Cardiac muscle cell (in vitro differentiated cells and primary cell): ENCODE measurements at regions not wholly inside any gene's neighbourhood (a gene's known extent, or its start where the extent isn't known, plus 50 kb on each side); places are given as distances from the start of the nearest gene placed in this dataset.

Experiments used
- DNase-seq, 2 donors: peaks; one replicate each; pipeline versions ENCODE4 v3.0.0 to v3.0.0-alpha.2; 2010 to 2017; ENCODE audit warnings: low read depth in 1 of 2, low spot score in 1 of 2
- H3K27ac ChIP-seq: fragments of 200-600 bp; sonication (generic); 2 replicates; pipeline ENCODE4 v1.5.1; 2016
- H3K27me3 ChIP-seq: fragments of 200-600 bp; sonication (generic); 2 replicates; pipeline ENCODE4 v1.6.0; 2016; ENCODE audit warnings: control low read depth
- H3K36me3 ChIP-seq: fragments of 200-600 bp; sonication (generic); 2 replicates; pipeline ENCODE4 v1.5.1; 2016; ENCODE audit warnings: control low read depth
- H3K4me1 ChIP-seq: fragments of 200-600 bp; sonication (generic); 2 replicates; pipeline ENCODE4 v1.8.1; 2017; ENCODE audit warnings: low read depth, mild to moderate bottlenecking, mixed run types
- H3K4me3 ChIP-seq: fragments of 200-600 bp; sonication (generic); 2 replicates; pipeline ENCODE4 v1.5.1; 2016; ENCODE audit warnings: mild to moderate bottlenecking
- H3K9me3 ChIP-seq: fragments of 200-600 bp; sonication (generic); 2 replicates; pipeline ENCODE4 v1.5.1; 2017; ENCODE audit warnings: low read depth, mild to moderate bottlenecking, control low read depth
- TF ChIP-seq, protein P1 (sequence below): IDR thresholded peaks from 2 replicates; pipeline ENCODE4 v1.5.1; 2012; ENCODE audit warnings: low read depth, mild to moderate bottlenecking, low read length

DNA sequence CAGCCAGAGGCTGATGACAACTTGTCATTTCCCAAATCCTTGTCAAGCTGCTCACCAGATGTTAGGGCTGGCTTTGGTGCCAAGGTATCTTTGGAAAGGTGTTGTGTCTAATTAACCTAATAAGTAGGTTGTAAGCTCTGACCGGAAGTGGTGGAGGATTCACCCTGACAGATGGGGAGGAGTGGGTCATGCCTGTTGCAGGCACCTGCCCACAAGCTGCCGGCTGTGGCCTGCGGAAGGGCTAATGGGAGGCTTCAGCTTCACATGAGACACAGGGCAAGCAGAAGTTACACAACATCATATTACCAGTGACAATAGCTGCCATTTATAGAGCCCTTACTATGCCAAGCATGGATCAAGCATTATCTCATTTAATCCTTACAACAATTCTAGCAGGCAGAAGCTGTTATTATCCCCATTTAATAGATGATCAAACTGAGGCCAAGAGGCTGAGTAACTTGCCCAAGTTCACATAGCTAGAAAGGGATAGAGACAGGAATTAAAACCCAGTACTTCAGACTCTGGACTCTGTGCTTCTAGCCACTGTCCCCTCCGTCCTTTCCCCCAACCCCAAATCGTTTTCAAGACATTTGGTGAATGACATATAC is 63.1 kb upstream of the DUSP5 start:
- Histone ChIP-seq H3K27ac (no peak overlapping the region), H3K27me3 (no peaks in the 10 kb centered on the region), H3K4me1 (no peaks in the 10 kb centered on the region), H3K36me3 (no peaks in the 10 kb centered on the region), H3K4me3 (no peak overlapping the region), H3K9me3 (no peaks in the 10 kb centered on the region)
- TF ChIP-seq, protein P1, sequence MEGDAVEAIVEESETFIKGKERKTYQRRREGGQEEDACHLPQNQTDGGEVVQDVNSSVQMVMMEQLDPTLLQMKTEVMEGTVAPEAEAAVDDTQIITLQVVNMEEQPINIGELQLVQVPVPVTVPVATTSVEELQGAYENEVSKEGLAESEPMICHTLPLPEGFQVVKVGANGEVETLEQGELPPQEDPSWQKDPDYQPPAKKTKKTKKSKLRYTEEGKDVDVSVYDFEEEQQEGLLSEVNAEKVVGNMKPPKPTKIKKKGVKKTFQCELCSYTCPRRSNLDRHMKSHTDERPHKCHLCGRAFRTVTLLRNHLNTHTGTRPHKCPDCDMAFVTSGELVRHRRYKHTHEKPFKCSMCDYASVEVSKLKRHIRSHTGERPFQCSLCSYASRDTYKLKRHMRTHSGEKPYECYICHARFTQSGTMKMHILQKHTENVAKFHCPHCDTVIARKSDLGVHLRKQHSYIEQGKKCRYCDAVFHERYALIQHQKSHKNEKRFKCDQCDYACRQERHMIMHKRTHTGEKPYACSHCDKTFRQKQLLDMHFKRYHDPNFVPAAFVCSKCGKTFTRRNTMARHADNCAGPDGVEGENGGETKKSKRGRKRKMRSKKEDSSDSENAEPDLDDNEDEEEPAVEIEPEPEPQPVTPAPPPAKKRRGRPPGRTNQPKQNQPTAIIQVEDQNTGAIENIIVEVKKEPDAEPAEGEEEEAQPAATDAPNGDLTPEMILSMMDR = no peak
- no peak for DNase-seq

GRCh38 chr10:110436554-110437350 is 61.0 kb upstream of the DUSP5 start:
- Histone ChIP-seq H3K27me3 (no peaks in the 10 kb centered on the region), H3K36me3 (no peaks in the 10 kb centered on the region), H3K4me1 (peaks cover 3% of the 10 kb centered on the region), H3K27ac (no peak overlapping the region), H3K9me3 (no peaks in the 10 kb centered on the region), H3K4me3 (no peak overlapping the region)
- TF ChIP-seq, protein P1 = no peak
- no peak for DNase-seq

DNA sequence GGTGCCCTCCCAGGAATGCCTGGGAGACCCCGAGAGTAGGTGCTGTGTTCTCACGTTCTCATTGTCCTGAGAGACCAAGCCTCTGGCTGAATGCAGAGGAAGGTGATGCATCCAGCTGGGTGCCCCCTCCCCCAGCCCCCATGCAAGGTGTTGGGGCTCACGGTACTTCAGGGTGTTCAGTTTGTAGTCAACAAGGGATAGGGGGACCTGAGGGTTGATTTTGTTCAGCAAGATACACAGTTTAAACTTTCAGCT is 60.4 kb upstream of the DUSP5 start:
- TF ChIP-seq, protein P1 = no peak
- Histone ChIP-seq H3K4me1 (peaks cover 8% of the 10 kb centered on the region), H3K4me3 (no peak overlapping the region), H3K9me3 (no peaks in the 10 kb centered on the region), H3K27ac (no peak overlapping the region), H3K36me3 (no peaks in the 10 kb centered on the region), H3K27me3 (no peaks in the 10 kb centered on the region)
- no peak for DNase-seq

- no peaks in the 10 kb centered on the region for H3K36me3 ChIP-seq
- no peaks in the 10 kb centered on the region for H3K9me3 ChIP-seq
- H3K27me3 ChIP-seq = no peaks in the 10 kb centered on the region
- no peak for DNase-seq
- TF ChIP-seq, protein P1 = no peak
- H3K27ac ChIP-seq = no peak overlapping the region
- H3K4me1 ChIP-seq = peaks cover 10% of the 10 kb centered on the region
- H3K4me3 ChIP-seq = no peak overlapping the region
Measured at GRCh38 chr10:110437761-110438341, 59.9 kb upstream of the DUSP5 start.

- peaks cover 32% of the 10 kb centered on the region for H3K4me1 ChIP-seq
- TF ChIP-seq, protein P1 = no peak
- peak overlapping the region; percentile 97 for H3K27ac ChIP-seq
- no peaks in the 10 kb centered on the region for H3K36me3 ChIP-seq
- no peak for DNase-seq
- no peaks in the 10 kb centered on the region for H3K9me3 ChIP-seq
- H3K4me3 ChIP-seq = no peak overlapping the region
- no peaks in the 10 kb centered on the region for H3K27me3 ChIP-seq
Measured at GRCh38 chr10:110442746-110443145, 55.0 kb upstream of the DUSP5 start.
